A172 (cell line): ENCODE measurements at regions not wholly inside any gene's neighbourhood (a gene's known extent, or its start where the extent isn't known, plus 50 kb on each side); places are given as distances from the start of the nearest gene placed in this dataset.
"Not testable (repeated sequence)": the region's sequence is repeated elsewhere in the genome, so short reads cannot be mapped to it uniquely, and the experiment has no call there.

Experiments
- DNase-seq: peaks from one replicate; pipeline ENCODE4 v3.0.0-alpha.2; 2015; ENCODE audit warnings: low spot score

DNA sequence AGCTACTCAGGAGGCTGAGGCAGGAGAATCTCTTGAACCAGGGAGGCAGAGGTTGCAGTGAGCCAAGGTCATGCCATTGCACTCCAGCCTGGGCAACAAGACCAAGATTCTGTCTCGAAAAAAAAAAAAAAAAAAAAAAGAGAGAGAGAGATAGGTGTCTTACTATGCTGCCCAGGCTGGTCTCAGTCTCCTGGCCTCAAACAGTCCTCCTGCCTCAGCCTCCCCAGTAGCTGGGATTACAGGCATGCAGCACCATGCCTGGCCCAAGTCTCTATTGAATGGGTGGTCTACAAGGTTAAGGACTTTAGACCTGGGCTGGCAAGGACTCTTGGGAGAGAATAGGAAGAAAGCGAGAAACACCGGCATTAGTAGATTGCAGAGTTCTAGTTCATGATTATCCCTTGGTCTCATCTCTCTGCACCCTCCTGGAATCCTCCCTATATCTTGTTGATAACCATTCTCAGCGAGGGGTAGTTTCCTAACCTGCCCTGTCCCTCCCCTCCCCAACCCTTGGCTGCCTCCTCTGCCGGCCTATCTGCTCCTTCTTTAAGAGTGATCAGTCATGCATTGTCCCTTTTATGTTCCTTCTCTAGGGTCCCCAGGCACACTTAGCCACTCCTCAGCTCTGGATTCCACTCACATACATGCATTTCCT, 128.1 kb upstream of the MAP1LC3B2 start:
- DNase-seq, result no peak

- no peak for DNase-seq
These were observed 127.4 kb upstream of the MAP1LC3B2 start for GRCh38 chr12:116431677-116432300.

- no peak for DNase-seq
These were observed 126.8 kb upstream of the MAP1LC3B2 start for GRCh38 chr12:116432314-116432750.

GRCh38 chr12:116433249-116433648, 125.9 kb upstream of the MAP1LC3B2 start:
- no peak for DNase-seq

- peak; percentile 89 for DNase-seq
These were observed 124.8 kb upstream of the MAP1LC3B2 start for GRCh38 chr12:116434155-116435011.

DNA sequence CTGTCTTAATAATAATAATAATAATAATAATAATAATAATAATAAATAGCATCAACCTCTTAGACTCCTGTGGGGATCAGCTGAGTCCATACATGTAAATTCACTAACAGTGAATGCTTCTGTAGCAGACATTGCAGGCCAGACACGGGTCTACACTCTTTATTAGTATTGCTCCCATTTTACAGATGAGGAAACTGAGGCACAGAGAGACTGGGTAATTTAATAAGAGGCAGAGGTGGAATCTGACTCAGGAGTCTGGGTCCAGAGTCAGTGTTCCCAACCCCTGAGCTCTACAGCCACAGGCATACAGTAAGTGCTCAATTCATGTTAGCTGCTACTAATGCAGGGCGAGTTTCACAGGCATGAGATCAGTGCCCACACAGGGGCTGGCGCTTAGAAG, 123.2 kb upstream of the MAP1LC3B2 start:
- no peak for DNase-seq

- no peak for DNase-seq
These were observed 122.5 kb upstream of the MAP1LC3B2 start for GRCh38 chr12:116436561-116437249.

- no peak for DNase-seq
These were observed 117.9 kb upstream of the MAP1LC3B2 start for GRCh38 chr12:116441292-116441691.

GRCh38 chr12:116442304-116442703, 116.9 kb upstream of the MAP1LC3B2 start:
- no peak for DNase-seq

DNA sequence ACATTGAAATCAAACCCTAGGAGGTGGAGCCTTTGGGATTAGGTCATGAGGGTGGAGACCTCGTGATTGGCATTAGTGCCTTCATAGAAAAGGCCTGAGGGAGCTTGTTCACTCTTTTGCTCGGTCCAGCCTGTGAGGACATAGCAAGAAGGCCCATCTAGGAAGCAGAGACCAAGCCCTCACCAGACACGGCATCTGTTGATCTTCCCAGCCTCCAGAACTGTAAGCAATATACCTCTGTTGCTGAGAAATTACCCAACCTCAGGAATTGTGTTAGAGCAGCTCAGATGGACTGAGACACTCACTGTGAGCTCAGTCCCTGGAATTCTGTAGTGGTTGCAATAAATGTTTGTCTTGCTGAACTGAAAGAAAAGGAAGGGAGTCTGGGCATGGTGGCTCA, 116.2 kb upstream of the MAP1LC3B2 start:
- no peak for DNase-seq

DNA sequence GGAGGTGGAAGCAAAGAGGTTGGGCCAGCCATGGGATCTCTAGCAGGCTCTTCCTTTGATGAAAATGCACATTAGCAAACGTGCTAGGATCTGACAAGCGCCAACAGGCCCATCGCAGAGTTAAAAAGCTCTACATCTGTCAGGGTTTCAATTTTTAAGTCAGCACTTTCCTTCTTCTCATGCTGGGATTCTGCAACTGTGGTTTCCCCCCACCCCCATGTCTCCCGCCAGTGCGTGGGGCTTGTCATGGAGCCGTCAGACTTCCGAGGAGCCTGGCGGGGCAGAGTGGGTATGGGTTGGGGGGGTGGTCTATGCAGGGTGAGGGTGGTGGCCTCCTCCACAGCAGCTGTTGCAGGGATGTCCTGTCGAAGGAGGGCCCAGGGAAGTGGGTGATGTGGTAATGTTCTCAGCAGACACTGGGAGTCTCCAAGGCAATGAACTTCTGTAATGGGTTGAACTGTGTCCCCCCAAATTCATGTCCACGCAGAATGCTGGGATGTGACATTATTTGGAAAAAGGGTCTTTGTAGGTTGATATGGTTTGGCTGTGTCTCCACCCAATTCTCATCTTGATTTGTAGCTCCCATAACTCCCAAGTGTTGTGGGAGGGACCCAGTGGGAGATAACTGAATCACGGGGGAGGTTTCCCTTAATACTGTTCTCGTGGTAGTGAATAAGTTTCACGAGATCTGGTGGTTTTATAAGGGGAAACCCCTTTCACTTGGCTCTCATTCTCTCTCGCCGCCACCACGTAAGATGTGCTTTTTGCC, 115.2 kb upstream of the MAP1LC3B2 start:
- peak; percentile 39 for DNase-seq

DNA sequence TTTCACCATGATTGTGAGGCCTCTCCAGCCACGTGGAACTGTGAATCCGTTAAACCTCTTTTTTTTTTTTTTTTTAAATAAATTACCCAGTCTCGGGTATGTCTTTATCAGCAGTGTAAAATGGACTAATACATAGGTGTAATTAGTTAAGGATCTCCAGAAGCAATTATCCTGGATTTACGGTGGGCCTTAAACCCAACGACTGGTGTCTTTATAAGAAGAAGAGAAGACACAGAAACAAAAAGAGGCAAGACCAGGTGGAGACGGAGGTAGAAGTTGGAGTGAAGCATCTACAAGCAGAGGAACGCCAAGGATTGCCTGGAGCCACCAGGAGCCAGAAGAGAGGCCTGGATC, 114.6 kb upstream of the MAP1LC3B2 start:
- no peak for DNase-seq

DNA sequence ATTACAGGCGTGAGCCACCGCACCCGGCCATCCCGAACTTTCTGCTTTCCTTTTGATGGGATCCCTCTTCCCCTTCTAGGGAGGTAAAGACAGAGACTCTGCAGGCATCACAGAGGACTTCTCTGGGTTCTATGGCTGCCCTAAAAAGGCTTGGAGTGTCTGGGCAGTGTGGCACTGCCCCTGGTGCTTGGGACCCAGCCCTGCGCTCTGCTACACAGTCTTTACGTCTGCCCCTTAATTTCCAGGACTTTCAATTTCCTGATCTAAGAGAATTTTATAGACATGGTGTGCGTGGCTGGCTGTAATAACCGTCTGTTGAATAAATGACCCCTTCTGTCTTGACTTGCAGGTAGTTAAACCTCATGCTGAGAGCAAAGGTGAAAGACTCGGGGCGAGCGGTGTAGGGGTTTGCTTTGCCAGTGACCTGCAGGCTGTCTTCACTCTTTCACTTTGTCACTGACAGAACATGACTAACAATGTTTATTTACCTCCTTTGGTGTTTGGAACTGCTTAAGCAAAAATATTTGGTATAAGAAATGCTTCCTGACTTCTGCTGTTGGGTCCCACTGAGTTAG, 110.9 kb upstream of the MAP1LC3B2 start:
- DNase-seq, result no peak

- no peak for DNase-seq
These were observed 108.7 kb upstream of the MAP1LC3B2 start for GRCh38 chr12:116450406-116450910.

GRCh38 chr12:116452975-116453374, 106.2 kb upstream of the MAP1LC3B2 start:
- not testable (repeated sequence) for DNase-seq

GRCh38 chr12:116453631-116454030, 105.5 kb upstream of the MAP1LC3B2 start:
- DNase-seq, result no peak

GRCh38 chr12:116454076-116454475, 105.1 kb upstream of the MAP1LC3B2 start:
- no peak for DNase-seq

- peak; percentile 97 for DNase-seq
These were observed 104.2 kb upstream of the MAP1LC3B2 start for GRCh38 chr12:116454950-116455447.

DNA sequence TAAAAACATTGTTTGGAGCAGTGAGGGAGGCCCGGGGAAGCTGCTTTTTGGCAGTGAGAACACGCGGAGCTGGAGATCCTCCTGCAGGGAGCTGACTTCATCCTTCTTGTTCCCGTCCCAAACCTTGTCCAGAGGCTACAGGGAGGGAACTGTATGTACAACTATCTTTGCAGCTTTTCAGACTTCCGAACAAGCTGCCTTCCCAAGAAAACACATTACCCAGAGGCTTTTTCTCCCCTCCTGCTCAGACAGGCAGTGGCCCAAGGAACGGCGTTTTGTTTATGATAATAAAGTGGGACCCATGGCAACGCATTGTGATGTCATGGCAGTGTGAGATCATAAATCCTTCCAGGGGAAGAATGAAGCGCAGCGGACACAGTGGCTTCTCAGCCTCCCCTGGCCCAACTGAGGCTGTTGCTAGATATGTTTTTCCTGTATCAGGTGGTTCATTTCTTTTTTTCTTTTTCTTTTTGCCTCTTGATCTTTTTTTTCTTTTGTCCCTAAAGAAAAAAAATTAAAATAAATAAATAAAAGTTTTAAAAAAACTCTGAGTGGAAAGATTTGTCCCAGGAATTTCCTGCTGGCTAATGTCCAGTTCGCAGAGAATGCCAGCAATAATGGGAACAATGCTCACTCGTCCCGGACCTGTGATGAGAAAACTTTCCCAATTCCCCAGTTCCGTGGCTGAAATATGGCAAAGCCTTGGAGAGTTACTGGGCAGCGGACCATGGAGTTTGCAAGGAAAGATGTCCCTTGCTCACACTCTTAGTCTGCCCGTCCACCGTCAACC, 103.4 kb upstream of the MAP1LC3B2 start:
- DNase-seq, result peak; percentile 87
